ENCODE measurements at regions not wholly inside any gene's neighbourhood (a gene's known extent, or its start where the extent isn't known, plus 50 kb on each side); places are given as distances from the start of the nearest gene placed in this dataset.

DNA sequence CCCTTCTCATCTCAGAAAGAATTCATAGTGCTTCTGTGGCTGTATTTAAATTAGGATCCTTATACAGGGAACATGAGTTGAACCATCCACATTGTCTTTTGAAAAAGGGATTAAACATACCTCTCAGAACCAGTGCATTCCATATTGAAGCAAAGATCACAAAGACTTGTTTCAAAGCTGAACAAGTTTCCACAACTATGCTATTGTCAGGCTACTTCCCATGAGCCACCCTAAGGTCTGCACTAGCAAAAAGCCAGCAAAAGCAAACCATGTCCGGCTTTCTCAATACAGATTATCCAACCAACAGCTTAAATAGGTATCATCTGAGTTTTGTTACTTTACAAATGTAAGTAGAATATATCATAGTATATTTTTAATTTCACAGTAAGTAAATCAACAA lies 78.1 kb downstream of the SCG2 start:
- no TSS peak for BruUV-seq (replicated peaks)
- H3K4me3 ChIP-seq (ENCODE audit: low read depth, low read length): no peak overlapping the region
- H3K9me3 ChIP-seq: no peaks in the 10 kb centered on the region
- intact Hi-C loops (cut with micrococcal nuclease; ENCODE audit: unreplicated experiment): no loop called here
- no peaks in the 10 kb centered on the region for H3K4me1 Mint-ChIP-seq (ENCODE audit: low read depth, unreplicated experiment)
- ChIA-PET POLR2A (no interaction called here), CTCF (no interaction called here)
- no peaks in the 10 kb centered on the region for H3K9me3 Mint-ChIP-seq (ENCODE audit: unreplicated experiment)
- no peak overlapping the region for H3K27ac Mint-ChIP-seq (ENCODE audit: unreplicated experiment)
- no peaks in the 10 kb centered on the region for H3K4me1 ChIP-seq
- H3K36me3 Mint-ChIP-seq (ENCODE audit: insufficient read depth, unreplicated experiment): no peaks in the 10 kb centered on the region
- TF ChIP-seq, protein P1, sequence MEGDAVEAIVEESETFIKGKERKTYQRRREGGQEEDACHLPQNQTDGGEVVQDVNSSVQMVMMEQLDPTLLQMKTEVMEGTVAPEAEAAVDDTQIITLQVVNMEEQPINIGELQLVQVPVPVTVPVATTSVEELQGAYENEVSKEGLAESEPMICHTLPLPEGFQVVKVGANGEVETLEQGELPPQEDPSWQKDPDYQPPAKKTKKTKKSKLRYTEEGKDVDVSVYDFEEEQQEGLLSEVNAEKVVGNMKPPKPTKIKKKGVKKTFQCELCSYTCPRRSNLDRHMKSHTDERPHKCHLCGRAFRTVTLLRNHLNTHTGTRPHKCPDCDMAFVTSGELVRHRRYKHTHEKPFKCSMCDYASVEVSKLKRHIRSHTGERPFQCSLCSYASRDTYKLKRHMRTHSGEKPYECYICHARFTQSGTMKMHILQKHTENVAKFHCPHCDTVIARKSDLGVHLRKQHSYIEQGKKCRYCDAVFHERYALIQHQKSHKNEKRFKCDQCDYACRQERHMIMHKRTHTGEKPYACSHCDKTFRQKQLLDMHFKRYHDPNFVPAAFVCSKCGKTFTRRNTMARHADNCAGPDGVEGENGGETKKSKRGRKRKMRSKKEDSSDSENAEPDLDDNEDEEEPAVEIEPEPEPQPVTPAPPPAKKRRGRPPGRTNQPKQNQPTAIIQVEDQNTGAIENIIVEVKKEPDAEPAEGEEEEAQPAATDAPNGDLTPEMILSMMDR (IDR thresholded peaks at IDR 0.05; ENCODE audit: insufficient read depth in 1 of 2, low read depth in 1 of 2, low read length in 1 of 2, severe bottlenecking in 1 of 2, unreplicated experiment in 1 of 2): no peak
- H3K27me3 Mint-ChIP-seq (ENCODE audit: insufficient read depth, unreplicated experiment): peaks cover 6% of the 10 kb centered on the region
- no peaks in the 10 kb centered on the region for H3K27me3 ChIP-seq (replicated peaks; ENCODE audit: control insufficient read depth, insufficient read depth, low read length)
- no peak for DNase-seq
- no peaks in the 10 kb centered on the region for H3K36me3 ChIP-seq (ENCODE audit: control insufficient read depth, insufficient read depth, low read length)
- no peak overlapping the region for H3K4me3 Mint-ChIP-seq (ENCODE audit: unreplicated experiment)

DNA sequence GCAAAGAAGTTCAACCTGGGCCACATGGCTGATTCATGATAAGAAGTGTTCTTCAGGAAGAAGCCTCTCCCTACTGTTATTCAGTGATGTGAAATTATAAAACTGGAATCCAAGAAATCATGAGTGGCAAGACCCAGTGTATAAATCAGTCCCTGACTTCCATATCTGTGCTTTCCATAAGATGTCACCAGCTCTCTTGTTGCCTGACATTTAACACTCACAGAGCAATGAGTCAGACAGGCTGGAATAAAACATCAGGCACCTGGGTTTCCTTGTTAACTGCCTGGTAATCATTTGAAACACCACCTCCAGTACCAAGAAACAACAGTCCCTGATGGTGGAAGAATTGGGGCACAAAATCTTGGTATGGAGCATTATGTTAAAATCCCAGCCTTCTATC lies 76.1 kb downstream of the SCG2 start:
- no peaks in the 10 kb centered on the region for H3K36me3 Mint-ChIP-seq (ENCODE audit: insufficient read depth, unreplicated experiment)
- CTCF ChIA-PET: no interaction called here
- H3K9me3 Mint-ChIP-seq (ENCODE audit: unreplicated experiment): peaks cover 9% of the 10 kb centered on the region
- Histone ChIP-seq H3K4me1 (no peaks in the 10 kb centered on the region), H3K9me3 (no peaks in the 10 kb centered on the region), H3K27me3 (replicated peaks; ENCODE audit: control insufficient read depth, insufficient read depth, low read length) (no peaks in the 10 kb centered on the region), H3K36me3 (ENCODE audit: control insufficient read depth, insufficient read depth, low read length) (no peaks in the 10 kb centered on the region), H3K4me3 (ENCODE audit: low read depth, low read length) (no peak overlapping the region)
- H3K27me3 Mint-ChIP-seq (ENCODE audit: insufficient read depth, unreplicated experiment): peaks cover 6% of the 10 kb centered on the region
- no peak overlapping the region for H3K4me3 Mint-ChIP-seq (ENCODE audit: unreplicated experiment)
- POLR2A ChIA-PET: no interaction called here
- intact Hi-C loops (cut with micrococcal nuclease; ENCODE audit: unreplicated experiment): no loop called here
- TF ChIP-seq, protein P1 (IDR thresholded peaks at IDR 0.05; ENCODE audit: insufficient read depth in 1 of 2, low read depth in 1 of 2, low read length in 1 of 2, severe bottlenecking in 1 of 2, unreplicated experiment in 1 of 2): no peak
- BruUV-seq (replicated peaks): no TSS peak
- no peak for DNase-seq
- H3K27ac Mint-ChIP-seq (ENCODE audit: unreplicated experiment): no peak overlapping the region
- H3K4me1 Mint-ChIP-seq (ENCODE audit: low read depth, unreplicated experiment): no peaks in the 10 kb centered on the region

DNA sequence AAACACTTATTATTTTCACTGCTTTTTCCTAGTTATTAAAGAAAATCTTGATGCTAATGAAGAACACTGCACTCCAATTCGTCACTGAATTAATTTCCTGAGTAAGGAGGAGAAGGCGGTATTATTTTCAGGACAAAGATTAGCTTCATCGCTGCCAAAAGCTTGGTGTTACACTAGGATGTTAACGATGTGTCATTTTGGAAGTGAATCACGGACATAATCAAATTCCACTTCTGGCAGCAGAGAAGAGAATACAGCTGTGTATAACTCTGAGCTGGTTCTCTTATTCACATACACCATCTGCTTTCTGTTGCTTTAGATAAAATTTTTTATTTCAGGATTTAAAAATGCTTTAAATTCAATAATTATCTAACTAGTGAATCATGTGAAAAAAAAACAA lies 74.1 kb downstream of the SCG2 start:
- DNase-seq: no peak
- Histone ChIP-seq H3K9me3 (no peaks in the 10 kb centered on the region), H3K36me3 (ENCODE audit: control insufficient read depth, insufficient read depth, low read length) (no peaks in the 10 kb centered on the region), H3K4me1 (no peaks in the 10 kb centered on the region), H3K4me3 (ENCODE audit: low read depth, low read length) (no peak overlapping the region), H3K27me3 (replicated peaks; ENCODE audit: control insufficient read depth, insufficient read depth, low read length) (no peaks in the 10 kb centered on the region)
- Mint-ChIP-seq H3K36me3 (ENCODE audit: insufficient read depth, unreplicated experiment) (no peaks in the 10 kb centered on the region), H3K27ac (ENCODE audit: unreplicated experiment) (no peak overlapping the region), H3K9me3 (ENCODE audit: unreplicated experiment) (peaks cover 9% of the 10 kb centered on the region), H3K4me3 (ENCODE audit: unreplicated experiment) (no peak overlapping the region), H3K27me3 (ENCODE audit: insufficient read depth, unreplicated experiment) (peaks cover 6% of the 10 kb centered on the region), H3K4me1 (ENCODE audit: low read depth, unreplicated experiment) (no peaks in the 10 kb centered on the region)
- ChIA-PET POLR2A (no interaction called here), CTCF (no interaction called here)
- no TSS peak for BruUV-seq (replicated peaks)
- TF ChIP-seq, protein P1 (IDR thresholded peaks at IDR 0.05; ENCODE audit: insufficient read depth in 1 of 2, low read depth in 1 of 2, low read length in 1 of 2, severe bottlenecking in 1 of 2, unreplicated experiment in 1 of 2): no peak
- intact Hi-C loops (cut with micrococcal nuclease; ENCODE audit: unreplicated experiment): no loop called here

All from Caco-2 (cell line).